GM18867 (cell line): ENCODE measurements at regions not wholly inside any gene's neighbourhood (a gene's known extent, or its start where the extent isn't known, plus 50 kb on each side); places are given as distances from the start of the nearest gene placed in this dataset.
"Not testable (repeated sequence)": the region's sequence is repeated elsewhere in the genome, so short reads cannot be mapped to it uniquely, and the experiment has no call there.

Source experiments
- ATAC-seq: cut with Tn5 transposase; IDR thresholded peaks from one replicate; pipeline ENCODE4 v1.9.1; 2021; ENCODE audit warnings: mild to moderate bottlenecking, moderate library complexity; ENCODE audit not compliant: unreplicated experiment

DNA sequence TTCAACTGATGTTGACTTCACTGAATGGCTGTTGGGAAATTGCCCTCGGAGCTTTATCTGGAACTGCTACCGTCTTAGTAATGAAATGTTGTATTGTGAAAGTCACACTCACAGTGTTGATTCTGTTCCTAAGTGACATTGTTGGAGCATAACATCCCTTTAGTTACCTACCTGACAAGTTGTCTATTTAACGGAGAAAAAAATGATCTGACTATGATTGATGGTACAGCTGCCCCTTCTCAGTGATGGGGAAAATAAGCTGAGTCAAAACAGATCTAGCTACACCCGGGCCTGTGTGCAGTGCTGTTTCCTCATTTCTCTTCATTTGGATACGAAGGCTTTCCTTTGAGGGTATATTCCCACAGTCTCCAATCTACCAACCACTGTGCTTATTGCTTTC is 472.3 kb upstream of the BRINP3 start:
- ATAC-seq: no peak

DNA sequence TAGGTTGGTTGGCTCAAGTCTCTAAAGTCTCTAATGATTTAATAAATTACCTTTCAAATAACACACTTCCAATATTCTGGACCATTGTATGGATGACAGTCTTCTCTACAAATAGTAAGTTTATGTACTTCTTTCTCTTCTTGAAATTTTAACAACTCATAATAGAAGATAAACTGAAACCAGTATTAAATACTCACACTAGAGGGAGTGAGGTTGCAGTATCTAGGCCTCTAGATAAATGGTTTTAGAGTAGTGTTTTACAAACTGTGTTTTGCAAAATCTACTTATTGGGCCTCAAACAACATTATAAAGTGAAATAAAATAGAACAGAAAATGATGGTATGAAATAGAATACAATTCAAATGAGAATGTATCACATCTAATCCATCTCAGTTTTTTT is 479.9 kb upstream of the BRINP3 start:
- ATAC-seq: no peak

DNA sequence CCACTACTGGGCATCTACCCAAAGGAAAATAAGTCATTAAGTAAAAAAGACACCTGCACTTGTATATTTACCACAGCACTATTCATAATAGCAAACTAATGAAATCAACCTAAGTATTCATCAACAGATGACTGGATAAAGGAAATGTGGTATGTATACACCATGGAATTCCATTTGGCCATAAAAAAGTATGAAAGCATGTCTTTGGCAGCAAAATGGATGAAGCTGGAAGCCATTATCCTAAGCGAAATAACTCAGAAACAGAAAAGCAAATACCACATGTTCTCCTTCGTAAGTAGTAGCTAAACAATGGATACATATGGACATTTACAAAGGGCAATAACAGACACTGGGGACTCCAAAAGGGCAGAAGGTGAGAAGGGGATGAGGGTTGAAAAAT is 485.7 kb upstream of the BRINP3 start:
- no peak for ATAC-seq

DNA sequence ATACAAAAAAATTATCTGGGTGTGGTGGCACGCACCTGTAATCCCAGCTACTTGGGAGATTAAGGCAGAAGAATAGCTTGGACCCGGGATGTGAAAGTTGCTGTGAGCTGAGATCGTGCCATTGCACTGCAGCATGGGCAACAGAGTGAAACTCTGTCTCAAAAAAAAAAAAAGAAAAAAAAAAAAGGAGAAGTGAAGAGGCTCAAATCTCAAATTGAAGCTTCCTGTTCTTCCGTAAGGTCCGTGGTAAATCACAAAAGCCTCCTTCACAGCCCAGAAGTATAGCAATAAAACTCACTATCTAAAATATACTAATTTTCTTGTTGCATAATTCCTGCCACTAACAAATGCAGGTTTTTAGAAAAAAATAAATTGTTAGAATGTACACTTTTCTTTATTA is 498.2 kb upstream of the BRINP3 start:
- ATAC-seq: no peak

DNA sequence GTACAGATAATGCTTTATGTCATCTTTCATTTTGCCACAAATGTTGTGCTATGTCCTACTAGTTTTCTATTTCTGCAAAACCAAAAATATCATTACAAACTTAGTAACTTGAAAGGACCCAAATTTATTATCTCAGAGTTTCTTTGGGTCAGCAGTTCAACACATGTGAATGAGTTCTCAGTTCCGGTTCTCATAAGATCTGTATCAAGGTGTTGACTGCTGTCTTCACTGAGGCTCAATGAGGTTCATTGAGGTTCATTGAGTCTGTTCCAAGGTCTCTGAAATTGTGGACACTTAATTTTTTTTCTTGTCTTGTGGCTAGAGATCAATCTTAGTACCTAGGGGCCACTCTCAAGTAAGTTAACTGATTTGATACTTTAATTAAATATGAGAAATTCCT is 525.1 kb upstream of the BRINP3 start:
- ATAC-seq: no peak

DNA sequence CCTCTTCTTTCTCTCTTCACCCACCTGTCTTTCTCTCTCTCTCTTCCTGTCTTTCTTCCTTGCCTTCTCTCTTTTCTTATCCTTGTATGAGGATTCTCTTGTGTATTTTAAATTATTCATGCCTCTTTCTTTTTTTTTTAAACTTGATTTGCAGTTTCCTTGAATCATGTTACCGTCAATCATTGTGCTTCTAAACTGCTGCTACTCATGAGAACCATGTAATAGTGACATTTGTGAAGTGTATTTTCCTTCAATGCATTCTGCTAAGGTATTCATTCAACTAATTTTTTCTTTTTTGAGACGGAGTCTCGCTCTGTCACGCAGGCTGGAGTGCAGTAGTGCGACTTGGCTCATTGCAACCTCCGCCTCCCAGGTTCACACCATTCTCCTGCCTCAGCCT is 539.1 kb upstream of the BRINP3 start:
- no peak for ATAC-seq

DNA sequence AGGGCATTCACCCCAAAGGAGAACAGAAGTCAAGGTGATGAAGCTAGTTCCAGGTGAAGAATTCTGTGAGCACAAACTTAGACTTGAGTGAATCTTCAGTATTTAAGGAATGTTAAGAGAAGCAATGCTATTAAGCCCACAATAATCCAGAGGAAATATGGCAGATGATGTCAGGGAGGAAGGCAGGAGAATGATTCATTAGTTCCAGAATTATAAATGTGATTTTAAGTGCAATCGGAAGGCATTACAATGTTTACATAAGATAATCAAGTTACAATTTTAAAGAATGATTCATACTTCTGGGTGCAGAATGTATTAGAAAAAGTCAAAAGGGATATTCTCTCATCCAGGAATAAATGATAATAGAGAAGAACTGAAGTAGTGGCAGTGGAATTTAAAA is 545.2 kb upstream of the BRINP3 start:
- ATAC-seq: no peak

DNA sequence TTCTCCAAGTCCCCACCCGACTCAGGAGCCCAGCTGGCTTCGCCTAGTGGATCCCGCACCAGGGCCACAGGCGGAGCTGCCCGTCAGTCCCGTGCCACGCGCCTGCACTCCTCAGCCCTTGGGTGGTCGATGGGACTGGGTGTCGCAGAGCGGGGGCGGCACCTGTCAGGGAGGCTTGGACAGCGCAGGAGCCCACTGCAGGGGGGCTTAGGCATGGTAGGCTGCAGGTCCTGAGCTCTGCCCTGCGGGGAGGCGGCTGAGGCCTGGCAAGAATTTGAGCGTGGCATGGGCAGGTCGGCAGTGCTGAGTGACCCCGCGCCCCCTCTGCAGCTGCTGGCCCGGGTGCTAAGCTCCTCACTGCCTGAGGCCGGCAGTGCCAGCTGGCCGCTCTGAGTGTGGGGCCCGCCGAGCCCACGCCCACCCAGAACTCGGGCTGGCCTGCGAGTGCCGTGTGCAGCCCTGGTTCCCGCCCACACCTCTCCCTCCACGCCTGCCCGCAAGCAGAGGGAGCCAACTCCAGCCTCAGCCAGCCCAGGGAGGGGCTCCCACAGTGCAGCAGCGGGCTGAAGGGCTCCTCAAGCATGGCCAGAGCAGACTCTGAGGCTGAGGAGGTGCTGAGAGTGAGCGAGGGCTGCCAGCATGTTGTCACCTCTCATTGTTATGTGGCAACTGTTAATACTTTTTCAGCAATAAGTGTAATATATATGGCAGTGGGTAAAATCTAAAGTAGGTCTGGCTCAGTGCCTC is 548.4 kb upstream of the BRINP3 start:
- ATAC-seq: no peak

DNA sequence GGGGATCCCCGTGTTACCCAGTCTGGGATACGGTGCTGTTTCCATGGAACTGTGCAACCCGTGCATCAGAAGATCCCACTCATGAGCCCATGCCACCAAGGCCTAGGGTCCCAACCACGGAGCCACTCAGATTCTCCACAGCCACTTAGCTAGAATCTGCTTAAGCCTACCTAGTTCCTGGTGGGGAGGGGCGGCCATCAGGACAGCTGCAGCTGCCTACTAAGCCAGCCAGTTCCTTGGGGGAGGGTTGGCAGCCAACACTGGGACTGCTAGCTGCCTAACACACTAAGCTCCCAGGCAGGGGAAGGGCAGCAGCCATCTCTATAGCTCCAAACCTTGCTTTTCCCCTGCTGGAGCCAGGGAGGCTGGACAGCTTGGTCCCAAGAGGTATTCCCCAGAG is 549.2 kb upstream of the BRINP3 start:
- no peak for ATAC-seq

DNA sequence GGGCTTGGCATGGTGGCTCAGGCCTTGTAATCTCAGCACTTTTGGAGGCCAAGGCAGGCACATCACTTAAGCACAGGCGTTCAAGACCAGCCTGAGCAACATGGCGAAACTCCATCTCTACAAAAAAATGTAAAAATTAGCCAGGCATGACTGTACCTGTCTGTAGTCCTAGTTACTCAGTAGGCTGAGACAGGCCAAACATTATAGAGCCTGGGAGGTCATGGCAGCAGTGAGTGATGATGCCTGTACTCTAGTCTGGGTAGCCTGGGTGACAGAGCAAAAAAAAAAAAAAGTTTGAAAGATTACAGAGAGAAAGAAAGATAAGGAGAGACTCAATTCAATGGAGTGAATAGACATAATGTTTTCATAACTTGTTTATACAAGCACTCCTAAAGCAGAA is 556.5 kb upstream of the BRINP3 start:
- ATAC-seq: no peak

DNA sequence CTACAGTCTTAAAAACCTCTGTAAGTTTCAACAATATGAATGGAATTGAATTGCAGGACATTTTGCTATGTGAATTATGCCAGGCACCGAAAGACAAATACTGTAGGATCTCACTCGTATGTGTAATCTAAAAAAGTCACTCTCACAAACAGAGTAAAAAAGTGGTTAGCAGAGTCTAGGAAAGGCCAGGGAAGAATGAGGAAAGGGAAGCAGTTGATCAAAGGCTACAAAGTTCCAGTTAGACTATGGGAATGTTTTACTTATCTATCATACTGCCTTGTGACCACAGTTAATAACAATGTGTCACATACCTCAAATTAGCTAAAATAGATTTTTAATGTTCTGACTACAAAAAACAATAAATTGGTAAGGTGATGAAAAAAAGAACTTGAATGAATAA is 565.4 kb upstream of the BRINP3 start:
- no peak for ATAC-seq

DNA sequence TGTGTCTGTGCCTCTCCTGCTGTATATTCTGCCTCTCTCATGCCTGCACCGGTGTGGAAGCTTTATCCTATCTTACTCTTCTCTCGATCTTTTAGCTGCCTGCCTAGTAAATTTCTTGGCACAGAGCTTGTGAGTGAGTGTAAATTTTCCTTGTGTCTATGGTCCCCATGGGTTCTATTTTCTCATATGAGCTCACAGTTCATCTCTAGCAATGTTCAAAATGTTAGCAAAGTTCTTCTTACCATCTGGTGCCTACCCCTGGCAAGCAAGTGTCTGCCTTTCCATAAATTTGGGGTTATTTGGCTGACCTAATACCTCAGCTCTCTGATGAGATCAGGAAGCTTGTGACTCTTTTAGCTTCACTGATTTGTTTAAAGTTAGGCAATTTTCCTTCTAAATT is 572.1 kb upstream of the BRINP3 start:
- ATAC-seq: no peak

DNA sequence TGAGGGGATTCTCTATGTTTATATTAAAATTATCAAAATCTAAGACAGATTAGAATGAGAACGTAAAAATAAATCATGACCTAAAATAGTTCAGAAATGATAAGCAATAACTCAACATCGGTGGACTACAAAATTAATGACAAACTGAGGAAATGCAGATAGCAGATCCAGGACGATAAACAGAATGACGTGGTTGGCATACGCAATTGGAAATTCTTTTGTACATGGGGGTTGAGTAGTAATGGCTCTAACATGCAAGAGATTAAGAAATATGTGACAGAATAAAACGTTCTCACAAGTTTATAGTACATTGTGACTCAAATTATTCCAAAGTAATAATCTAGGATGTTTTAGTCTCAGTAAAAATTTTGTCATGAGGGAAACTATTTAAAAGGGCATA is 575.2 kb upstream of the BRINP3 start:
- ATAC-seq: no peak

DNA sequence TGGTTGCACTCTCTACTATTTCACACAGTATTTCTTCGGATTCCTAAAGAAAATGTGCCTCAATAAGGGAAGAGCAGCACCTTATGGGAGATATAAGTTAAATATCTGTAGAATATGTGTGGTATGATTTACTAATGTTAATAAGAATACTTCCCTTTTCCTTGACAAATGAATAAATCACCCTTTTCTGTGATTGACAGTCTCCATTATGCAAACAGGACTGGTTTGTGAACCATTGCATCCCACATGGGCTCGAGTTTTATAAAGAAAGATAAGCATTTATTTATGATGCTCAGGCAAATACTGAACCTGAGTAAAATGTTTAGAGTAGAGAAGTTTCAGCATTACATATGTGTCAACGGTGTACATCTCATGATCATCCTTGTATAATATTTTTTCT is 587.7 kb upstream of the BRINP3 start:
- no peak for ATAC-seq

DNA sequence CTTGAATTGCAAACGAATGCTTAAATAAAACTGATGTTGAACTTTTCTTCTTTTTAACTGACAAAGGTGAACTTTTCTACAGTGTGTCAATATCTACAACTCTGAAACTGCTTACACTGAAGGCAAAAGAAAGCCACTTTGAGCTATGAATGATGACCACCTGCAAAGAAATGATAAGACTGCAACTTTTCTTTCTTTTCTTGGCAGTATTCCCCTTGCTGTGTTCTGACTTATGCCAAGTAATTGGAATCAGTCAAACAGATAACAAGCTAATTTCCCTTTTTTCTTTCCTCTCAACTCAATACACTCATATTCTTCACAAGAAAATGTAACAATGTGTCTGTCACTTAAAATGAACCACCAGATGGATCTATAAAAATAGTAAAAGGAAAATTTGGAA is 588.1 kb upstream of the BRINP3 start:
- no peak for ATAC-seq

DNA sequence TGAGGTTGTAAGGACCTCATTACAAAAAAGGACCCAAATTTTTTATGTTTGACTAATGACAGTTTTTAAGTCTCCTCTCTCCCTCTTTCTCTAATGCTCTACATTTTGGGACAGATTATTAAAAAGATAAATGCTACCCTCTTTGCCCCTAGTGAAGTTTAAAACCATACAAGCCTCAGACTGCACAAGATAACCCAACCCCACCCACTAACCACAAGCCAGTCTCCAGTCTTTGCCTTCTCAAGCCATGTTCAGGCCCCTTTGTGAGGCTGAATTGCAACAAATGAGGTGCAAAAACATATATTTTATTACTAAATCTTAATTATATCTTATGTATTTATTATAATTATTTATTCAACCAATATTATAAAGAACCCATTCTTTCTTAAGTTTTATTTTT is 597.2 kb upstream of the BRINP3 start:
- ATAC-seq: no peak

DNA sequence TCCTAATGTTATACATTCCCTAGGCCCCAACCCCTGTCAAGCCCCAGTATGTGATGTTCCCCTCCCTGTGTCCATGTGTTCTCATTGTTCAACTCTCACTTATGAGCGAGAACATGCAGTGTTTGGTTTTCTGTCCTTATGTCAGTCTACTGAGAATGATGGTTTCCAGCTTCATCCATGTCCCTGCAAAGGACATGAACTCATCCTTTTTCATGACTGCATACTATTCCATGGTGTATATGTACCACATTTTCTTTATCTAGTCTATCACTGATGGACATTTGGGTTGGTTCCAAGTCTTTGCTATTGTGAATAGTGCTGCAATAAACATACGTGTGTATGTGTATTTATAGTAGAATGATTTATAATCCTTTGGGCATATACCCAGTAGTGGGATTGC is 605.4 kb upstream of the BRINP3 start:
- ATAC-seq: not testable (repeated sequence)

DNA sequence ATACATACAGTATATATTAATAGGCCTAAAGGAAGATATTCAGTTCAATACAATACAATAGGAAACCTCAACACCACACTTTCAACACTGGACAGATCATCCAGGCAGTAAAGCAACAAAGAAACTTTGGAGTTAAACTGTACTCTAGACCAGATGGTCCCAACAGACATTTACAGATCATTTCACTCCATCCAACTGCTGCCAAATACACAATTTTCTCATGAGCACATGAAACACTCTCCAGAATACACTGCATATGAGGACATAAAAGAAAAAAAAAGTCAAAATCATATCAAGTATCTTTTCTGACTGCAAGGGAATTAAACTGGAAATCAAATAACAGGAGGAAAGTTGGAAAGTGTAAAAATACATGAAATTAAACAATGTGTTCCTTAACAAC is 607.5 kb upstream of the BRINP3 start:
- ATAC-seq: no peak

DNA sequence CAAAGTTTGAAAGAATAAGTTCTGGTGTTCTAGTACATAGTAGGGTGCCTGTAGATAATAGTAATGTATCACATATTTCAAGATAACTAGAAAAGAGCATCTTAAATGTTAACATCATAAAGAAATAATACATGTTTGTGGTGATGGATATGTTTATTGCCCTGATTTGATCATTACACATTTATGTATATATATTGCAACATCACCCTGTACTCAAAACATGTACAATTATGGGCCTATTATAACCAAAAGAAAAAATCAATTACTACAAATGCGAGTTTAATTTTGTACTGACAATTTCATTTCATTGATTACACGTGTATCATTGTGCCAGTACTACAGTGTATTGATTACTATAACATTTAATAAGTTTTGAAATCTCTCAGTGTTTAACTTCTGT is 609.2 kb upstream of the BRINP3 start:
- ATAC-seq: no peak

DNA sequence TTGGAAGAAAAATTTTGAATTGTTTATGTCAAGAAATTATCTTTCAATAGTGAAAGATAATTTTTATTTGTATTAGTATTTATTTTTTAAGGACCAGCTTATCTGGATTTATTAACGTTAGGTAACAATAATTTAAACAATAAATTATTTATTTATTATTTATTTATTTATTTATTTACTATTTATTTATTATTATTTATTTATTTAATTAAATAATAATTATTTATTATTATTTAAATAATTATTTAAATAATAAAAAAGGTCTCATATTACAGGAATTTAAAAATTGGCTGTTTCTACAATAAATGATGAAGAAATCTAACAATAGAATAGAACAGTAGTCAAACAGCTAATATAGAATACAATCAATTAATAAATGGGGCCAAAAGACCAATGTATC is 618.7 kb upstream of the BRINP3 start:
- no peak for ATAC-seq

DNA sequence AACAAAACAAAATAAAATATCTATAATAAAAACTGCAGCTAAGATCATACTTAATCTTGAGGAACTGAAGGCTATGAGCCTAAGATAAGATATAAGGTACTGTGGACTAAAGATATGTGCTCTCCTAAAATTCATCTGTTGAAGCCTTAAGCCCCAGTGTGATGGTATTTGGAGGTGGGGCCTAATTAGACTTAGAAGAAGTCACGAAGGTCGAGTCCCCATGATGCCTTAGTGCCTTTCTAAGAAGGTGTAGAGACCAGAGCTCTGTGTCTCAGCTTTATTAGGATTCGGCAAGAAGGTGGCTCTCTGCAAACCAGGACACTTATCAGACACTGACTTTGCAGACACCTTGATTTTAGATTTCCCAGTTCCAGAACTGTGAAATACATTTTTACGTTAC is 622.0 kb upstream of the BRINP3 start:
- ATAC-seq: no peak

DNA sequence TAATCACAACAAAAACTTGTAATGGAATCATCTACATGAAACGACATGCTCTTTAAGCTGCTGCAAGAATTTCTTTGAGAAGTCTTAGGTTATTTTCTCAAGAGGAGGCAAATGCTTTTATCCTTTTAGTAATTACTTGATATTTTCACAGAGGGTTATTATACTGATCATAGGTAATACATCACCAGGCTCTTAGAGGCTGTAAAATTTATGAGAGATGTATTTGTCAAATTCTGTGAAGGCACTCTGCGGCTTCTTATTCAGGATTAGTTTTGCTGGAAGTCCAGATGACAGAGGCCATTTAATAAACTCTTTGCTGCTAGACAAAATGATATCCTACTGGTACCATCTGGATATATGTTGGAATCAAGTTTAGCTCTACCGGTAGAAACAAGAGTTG is 624.3 kb upstream of the BRINP3 start:
- ATAC-seq: no peak

DNA sequence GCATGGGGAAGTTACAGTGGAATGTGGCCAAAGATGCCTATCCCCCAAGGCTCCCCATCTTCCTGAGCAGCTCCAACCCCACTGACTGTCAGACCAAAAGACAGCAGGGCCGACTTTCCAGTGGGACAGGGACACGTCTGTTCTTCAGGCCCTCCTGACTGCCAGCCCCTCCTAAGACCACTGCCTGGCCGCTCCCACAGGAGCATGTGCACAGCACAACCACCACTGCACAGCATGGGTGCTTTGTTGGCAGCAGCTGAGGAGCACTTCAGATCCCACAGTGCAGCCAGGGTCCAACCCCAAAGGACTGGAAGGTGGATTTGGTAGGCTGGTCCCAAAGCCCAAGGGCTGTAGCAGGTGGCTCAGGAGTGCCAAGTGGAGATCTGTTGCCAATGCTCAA is 648.3 kb upstream of the BRINP3 start:
- ATAC-seq: no peak
